CD4-positive, alpha-beta T cell treated with Interleukin-4 for 4 hours (primary cell): ENCODE measurements at regions not wholly inside any gene's neighbourhood (a gene's known extent, or its start where the extent isn't known, plus 50 kb on each side); places are given as distances from the start of the nearest gene placed in this dataset.

ENCODE experiments used
- DNase-seq: peaks from one replicate; pipeline ENCODE4 v3.0.0-alpha.2; 2020

DNA sequence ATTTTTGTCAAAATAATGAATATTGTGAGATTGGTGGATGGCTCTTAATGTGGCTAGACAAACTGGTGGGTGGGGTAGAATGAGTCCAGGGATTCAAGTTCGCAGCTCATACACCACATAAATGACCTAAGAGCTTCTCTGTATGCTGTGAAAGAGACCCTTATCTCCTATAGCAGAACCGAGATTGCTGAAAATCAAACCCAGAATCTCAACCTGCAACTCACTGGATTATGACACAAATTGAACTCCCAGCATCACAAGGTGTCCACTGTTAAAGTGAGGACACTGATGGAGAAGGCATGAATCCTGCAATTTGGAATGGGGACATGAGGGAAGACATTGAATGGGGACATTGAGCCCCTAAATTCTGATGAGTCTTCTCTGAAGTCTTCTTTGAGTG, 51.3 kb upstream of the CNKSR3 start:
- no peak for DNase-seq

DNA sequence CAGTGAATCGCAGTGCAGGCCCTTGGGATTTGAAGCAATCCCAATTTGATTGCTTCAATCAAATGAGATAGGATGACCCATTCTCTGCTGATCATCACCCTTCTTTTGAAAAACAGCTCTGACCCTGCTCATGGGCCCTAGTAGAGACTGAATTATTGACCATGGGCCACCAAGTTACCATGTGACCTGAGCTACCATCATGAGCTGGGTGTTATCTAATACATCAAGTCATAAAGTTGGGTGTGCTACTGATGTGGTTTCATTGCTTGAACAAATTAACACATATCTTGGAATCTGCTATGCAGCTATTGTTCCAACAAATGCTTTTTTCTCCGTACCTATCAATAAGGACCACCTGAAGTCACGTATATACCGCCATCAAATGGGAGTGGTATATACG, 54.8 kb upstream of the CNKSR3 start:
- DNase-seq: no peak

GRCh38 chr6:154566866-154567265, 56.4 kb upstream of the CNKSR3 start:
- DNase-seq: no peak

GRCh38 chr6:154567695-154568220, 57.3 kb upstream of the CNKSR3 start:
- DNase-seq: no peak

DNA sequence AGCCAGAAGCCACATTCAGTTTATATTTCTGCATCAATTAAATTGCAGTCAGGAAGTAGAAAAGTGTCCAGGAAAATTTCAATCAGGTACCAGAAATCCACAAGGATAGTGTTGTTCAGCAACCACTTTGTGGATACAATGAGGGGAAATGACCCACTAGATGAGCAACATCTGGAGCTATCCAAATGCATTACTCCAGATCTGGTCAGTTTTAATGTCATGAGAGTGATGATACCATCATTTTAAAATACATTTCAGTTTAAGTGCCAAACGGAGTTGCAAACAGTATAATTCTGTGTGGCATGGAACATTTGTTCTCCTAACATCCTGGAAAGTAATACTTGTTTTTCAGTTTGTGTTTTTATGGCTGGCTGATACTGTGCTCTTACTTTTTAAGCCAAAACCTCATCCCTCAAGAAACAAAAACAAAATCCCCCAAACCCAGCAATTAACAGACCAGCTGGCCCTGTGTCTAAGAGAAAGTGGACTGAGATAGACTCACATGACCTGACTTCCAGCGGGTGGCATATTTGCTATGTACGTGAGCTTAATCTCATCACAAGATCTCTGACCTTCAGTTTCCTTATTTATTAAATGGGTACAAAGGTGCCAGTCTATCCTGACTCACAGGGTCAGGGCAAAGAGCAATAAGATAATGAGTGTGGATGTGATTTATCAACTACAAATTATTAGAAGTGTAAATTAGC, 58.8 kb upstream of the CNKSR3 start:
- DNase-seq: no peak

GRCh38 chr6:154570505-154570904, 60.0 kb upstream of the CNKSR3 start:
- no peak for DNase-seq

- DNase-seq: no peak
Measured at GRCh38 chr6:154572556-154572955, 62.1 kb upstream of the CNKSR3 start.

GRCh38 chr6:154578004-154578559, 67.6 kb upstream of the CNKSR3 start:
- no peak for DNase-seq

DNA sequence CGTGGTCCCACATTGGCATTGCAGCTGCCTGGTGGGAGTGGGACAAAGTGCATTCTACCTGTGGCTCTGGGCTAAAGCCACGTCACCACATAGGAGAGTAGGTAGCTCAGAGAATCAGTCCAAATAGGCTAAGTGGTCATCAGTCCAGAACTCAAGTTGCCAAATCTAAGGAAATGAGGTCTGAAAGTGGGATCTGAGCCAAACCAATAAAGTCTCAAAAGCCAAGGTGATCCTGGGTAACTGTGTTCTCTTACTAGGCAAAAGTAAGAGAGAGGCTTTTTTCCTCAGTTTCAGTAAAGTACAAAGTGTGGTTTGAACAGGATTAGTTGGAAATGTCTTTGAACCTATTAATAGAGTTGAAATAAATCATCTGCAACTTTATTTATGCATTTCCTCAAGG, 68.6 kb upstream of the CNKSR3 start:
- no peak for DNase-seq

- DNase-seq: no peak
Measured at GRCh38 chr6:154579485-154579884, 69.0 kb upstream of the CNKSR3 start.

DNA sequence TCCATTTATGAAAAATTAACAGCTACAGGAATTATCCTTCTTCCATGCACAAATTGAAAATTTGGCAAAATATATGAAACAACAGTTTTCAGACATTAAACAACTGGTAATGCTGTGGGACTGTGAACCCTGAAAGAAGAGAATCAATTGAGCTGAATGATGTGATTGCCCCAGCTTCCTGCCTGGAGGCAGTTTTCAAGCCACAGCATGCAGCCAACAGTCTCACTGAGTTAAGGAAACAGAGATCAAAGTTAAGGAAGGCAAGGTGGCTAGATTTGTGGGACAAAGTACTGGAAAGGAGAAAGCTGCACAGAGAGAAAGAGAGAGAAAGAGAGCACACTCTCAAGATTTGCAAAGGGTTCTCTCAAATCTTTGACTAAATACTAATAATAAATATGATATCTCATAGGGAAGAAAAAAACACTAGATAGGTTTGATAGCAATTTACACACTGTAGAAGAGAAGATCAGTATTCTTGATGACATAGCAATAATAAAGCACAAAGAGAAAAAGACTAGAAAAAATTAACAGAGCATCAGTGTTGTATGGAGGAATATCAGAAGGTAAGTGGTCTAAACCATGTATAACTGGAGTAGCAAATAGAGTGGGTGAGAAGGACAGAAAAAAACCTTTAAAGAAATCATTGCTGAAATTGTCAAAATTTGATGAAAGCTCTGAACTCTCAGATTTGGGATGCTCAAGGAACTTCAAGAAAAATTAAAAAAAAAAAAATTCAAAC, 70.1 kb upstream of the CNKSR3 start:
- no peak for DNase-seq

- no peak for DNase-seq
Measured at GRCh38 chr6:154582696-154583095, 72.2 kb upstream of the CNKSR3 start.

GRCh38 chr6:154583546-154584188, 73.2 kb upstream of the CNKSR3 start:
- no peak for DNase-seq

GRCh38 chr6:154590756-154591155, 80.3 kb upstream of the CNKSR3 start:
- DNase-seq: no peak

- DNase-seq: no peak
Measured at GRCh38 chr6:154591234-154591633, 80.7 kb upstream of the CNKSR3 start.

DNA sequence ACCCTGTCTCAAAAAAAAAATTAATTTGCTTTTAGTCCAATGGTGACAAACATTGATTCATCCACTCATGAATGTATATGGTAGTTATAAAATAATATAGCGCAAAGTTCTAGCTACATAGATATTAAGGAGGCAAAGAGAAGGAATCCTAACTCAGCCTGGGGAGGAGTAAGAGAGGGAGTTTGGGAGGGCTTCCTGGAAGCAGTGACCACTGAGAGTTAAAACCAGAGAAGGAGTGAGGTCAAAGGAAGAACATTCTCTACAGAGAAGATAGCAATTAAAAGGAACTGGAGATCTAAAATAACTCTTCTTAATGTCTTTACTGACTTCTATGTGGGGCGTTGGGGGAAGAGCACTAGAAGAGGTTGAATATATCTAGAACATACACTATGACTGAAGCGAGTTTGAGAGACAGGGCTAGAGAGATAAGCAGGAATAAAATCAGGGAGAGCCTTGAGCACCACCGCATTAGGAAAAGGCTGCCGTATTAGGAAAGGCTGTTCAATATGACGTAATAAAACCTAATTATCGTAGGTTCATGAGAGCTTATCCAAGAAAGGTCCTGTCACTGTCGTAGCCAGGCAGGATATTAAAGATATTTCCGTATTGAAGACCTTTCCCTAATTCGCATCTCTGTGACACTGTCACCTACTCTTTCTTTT, 81.8 kb upstream of the CNKSR3 start:
- DNase-seq: no peak

DNA sequence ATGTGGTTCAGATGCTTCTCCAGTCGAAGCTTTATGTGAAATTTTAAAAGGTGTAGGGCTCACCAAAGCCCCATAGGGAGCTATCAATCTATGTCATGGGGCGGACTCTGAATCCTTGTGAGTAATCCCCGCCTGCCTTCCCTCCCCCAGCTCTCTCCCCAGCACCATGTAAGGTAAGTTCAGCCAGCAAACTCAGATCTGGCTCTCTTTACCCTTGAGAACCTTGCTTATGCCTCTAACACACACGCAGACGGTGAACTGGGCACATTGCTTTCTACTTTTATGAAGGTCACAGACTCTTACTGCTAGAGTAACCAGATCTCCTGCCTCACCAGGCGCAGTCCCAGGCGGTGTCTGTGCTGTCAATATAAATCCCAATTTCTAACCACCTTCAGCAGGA, 82.6 kb upstream of the CNKSR3 start:
- DNase-seq: no peak

DNA sequence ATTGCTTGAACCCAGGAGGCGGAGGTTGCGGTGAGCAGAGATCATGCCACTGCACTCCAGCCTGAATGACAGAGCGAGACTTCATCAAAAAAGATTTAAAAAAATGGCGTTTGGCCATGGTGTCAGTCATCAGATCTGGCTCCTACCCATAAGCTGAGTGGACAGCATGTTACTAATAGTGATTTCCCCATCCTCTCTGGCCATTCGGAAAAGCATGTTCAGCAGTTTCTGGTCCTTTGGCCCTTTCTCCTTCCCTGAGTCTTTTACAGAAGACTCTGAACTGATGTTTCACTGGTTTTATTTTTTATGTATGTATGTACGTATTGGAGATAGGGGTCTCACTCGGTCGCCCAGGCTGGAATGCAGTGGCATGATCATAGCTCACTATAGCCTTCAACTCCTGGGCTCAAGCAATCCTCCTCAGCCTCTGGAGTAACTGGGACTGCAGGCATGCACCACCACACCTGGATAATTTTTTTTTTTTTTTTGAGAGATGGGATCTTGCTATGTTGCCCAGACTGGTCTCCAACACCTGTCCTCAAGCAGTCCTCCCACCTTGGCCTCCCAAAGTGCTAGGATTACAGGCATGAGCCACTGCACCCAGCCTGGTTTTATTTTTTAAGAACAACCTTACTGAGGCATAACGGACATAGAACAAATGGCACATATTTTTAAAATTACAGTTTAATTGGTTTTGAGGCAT, 84.2 kb upstream of the CNKSR3 start:
- DNase-seq: no peak

DNA sequence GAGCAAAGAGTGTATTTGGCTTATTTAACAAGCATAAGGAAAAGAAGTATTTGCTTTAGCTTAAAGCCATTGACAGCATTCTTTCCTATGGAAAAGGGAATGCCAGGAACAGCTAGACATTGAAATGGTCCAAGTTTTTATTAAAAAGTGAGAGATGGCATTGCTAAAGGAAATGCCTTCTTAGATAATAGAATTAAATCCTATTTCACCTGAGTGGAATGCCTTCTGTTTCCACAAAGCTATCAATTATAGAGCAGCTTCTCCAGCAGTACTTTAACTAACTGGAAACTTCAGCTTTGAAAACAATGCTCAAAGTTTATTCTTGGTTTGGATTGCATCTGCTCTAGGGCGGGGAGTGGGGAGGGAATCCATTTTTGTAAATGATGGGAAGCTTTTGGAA, 85.1 kb upstream of the CNKSR3 start:
- DNase-seq: no peak

GRCh38 chr6:154596009-154596408, 85.5 kb upstream of the CNKSR3 start:
- DNase-seq: no peak

- DNase-seq: no peak
Measured at GRCh38 chr6:154596701-154597100, 86.2 kb upstream of the CNKSR3 start.

DNA sequence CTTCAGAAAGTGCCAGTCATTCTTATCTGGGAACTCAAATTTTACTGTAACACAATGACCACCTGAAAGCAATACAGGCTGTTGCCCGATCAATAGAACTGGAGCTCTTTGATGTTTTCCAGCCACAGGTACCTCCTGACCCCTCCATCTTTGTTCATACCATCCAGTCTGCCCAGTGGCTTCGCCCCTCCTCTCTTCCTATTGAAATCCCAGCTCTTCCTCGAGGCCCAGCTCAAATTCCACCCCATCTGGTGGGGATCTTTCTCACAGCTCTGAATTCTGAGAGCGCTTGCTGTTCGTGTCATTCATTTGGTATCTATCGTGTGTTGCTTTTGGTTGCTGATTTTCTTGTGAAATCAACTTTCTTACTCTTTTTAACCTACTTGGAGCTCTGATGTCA, 87.9 kb upstream of the CNKSR3 start:
- DNase-seq: no peak
